ENCODE measurements at regions not wholly inside any gene's neighbourhood (a gene's known extent, or its start where the extent isn't known, plus 50 kb on each side); places are given as distances from the start of the nearest gene placed in this dataset.

DNA sequence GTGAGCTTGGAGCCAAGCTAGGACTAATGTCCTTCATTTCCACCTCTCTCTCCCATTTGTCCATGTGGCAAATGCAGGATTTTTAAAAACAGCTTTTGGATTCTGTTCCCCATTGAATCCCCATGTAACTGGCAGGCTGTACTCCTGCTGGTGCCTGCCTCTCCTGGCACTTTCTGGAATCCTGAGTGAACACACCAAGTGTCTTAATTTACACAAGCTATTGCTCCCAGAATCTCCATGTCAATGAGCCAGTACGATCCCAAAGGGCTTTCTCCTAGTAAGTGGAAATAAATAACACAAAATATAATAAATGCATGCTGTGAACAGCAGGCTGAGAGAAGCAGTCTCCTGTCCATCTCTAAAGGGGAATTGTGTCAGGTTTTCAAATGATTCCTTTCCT lies 88.4 kb upstream of the WWC1 start:
- H3K4me3 Mint-ChIP-seq: no peak overlapping the region
- TF ChIP-seq, protein P1, sequence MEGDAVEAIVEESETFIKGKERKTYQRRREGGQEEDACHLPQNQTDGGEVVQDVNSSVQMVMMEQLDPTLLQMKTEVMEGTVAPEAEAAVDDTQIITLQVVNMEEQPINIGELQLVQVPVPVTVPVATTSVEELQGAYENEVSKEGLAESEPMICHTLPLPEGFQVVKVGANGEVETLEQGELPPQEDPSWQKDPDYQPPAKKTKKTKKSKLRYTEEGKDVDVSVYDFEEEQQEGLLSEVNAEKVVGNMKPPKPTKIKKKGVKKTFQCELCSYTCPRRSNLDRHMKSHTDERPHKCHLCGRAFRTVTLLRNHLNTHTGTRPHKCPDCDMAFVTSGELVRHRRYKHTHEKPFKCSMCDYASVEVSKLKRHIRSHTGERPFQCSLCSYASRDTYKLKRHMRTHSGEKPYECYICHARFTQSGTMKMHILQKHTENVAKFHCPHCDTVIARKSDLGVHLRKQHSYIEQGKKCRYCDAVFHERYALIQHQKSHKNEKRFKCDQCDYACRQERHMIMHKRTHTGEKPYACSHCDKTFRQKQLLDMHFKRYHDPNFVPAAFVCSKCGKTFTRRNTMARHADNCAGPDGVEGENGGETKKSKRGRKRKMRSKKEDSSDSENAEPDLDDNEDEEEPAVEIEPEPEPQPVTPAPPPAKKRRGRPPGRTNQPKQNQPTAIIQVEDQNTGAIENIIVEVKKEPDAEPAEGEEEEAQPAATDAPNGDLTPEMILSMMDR (IDR thresholded peaks at IDR 0.05): no peak
- Histone ChIP-seq H3K27ac (ENCODE audit: low read length) (no peak overlapping the region), H3K27me3 (ENCODE audit: control insufficient read depth, insufficient read depth, low read length) (no peaks in the 10 kb centered on the region), H3K4me3 (ENCODE audit: low read length) (no peak overlapping the region), H3K9me3 (ENCODE audit: control insufficient read depth, insufficient read depth, low read length) (no peaks in the 10 kb centered on the region), H3K36me3 (ENCODE audit: control insufficient read depth, insufficient read depth, low read length) (no peaks in the 10 kb centered on the region), H3K4me1 (ENCODE audit: control insufficient read depth, insufficient read depth, low read length) (no peaks in the 10 kb centered on the region)
- ATAC-seq (no peak), DNase-seq (no peak)
- H3K27me3 Mint-ChIP-seq (ENCODE audit: low read depth in 2 of 2): peaks cover 2 to 5% of the 10 kb centered on the region in 2 donors
- H3K27ac Mint-ChIP-seq: no peak overlapping the region
- H3K36me3 Mint-ChIP-seq: no peaks in the 10 kb centered on the region
- H3K4me1 Mint-ChIP-seq: no peaks in the 10 kb centered on the region
- intact Hi-C loops (cut with micrococcal nuclease): no loop called here
- no peaks in the 10 kb centered on the region for H3K9me3 Mint-ChIP-seq
- no CpG with 5 or more reads among the region's 1 CpG for WGBS (ENCODE audit: insufficient coverage)

DNA sequence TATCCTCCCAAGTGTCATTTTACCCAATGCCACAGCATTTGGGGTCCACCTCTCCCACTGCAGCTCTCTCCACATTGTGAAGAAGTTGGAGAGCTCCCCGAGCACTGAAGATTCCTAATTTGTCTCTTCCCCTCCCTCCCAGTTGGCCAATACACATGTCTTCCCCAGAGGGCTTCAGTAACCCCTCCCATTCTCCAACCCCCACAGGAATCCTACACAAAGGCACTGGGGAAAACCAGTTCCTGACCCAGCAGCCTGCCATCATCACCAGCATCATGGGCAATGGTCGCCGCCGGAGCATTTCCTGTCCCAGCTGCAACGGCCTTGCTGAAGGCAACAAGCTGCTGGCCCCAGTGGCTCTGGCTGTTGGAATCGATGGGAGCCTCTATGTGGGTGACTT lies 87.3 kb upstream of the WWC1 start:
- ATAC-seq: no peak
- Histone ChIP-seq H3K9me3 (ENCODE audit: control insufficient read depth, insufficient read depth, low read length) (no peaks in the 10 kb centered on the region), H3K27ac (ENCODE audit: low read length) (no peak overlapping the region), H3K4me1 (ENCODE audit: control insufficient read depth, insufficient read depth, low read length) (no peaks in the 10 kb centered on the region), H3K27me3 (ENCODE audit: control insufficient read depth, insufficient read depth, low read length) (no peaks in the 10 kb centered on the region), H3K4me3 (ENCODE audit: low read length) (no peak overlapping the region), H3K36me3 (ENCODE audit: control insufficient read depth, insufficient read depth, low read length) (no peaks in the 10 kb centered on the region)
- TF ChIP-seq, protein P1 (IDR thresholded peaks at IDR 0.05): no peak
- WGBS (ENCODE audit: insufficient coverage): 82% methylated on average over 6 of the region's 6 CpGs
- DNase-seq: no peak
- intact Hi-C loops (cut with micrococcal nuclease): no loop called here
- no peak overlapping the region for H3K27ac Mint-ChIP-seq
- H3K4me1 Mint-ChIP-seq: no peaks in the 10 kb centered on the region
- H3K27me3 Mint-ChIP-seq (ENCODE audit: low read depth in 2 of 2): peaks cover 2 to 5% of the 10 kb centered on the region in 2 donors
- no peak overlapping the region for H3K4me3 Mint-ChIP-seq
- no peaks in the 10 kb centered on the region for H3K36me3 Mint-ChIP-seq
- no peaks in the 10 kb centered on the region for H3K9me3 Mint-ChIP-seq

DNA sequence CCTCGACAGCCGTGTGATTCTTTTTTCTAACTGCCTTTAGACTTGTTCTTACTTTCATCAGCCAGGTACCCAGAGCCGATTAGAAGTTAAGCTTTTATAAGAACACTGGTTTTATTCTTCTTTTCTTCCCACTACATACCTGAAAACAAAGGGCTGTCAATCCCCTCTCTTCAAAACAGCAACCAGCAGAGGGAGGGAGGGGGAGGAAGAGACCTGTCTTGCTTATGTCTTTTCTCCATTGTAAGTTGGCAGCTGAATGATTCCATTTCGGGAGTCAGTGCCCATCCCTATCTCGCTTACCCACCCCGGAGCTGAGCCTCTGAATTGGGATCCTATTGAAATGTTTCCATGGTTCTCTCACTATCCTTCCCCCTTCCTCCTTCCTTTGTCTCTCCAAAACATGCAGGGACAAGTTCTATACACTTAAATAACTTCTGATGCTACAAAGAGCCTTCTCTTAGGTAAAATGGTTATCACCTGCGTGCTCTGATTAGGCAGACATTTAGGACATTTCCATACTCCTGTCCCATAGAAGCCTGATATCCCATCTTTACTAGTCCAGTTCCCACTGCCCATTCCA lies 83.9 kb upstream of the WWC1 start:
- Mint-ChIP-seq H3K4me3 (no peak overlapping the region), H3K27me3 (ENCODE audit: low read depth in 2 of 2) (peaks cover 0 to 2% of the 10 kb centered on the region in 2 donors), H3K27ac (no peak overlapping the region), H3K9me3 (no peaks in the 10 kb centered on the region), H3K4me1 (no peaks in the 10 kb centered on the region), H3K36me3 (no peaks in the 10 kb centered on the region)
- intact Hi-C loops (cut with micrococcal nuclease): no loop called here
- Histone ChIP-seq H3K4me1 (ENCODE audit: control insufficient read depth, insufficient read depth, low read length) (no peaks in the 10 kb centered on the region), H3K4me3 (ENCODE audit: low read length) (no peak overlapping the region), H3K9me3 (ENCODE audit: control insufficient read depth, insufficient read depth, low read length) (no peaks in the 10 kb centered on the region), H3K27me3 (ENCODE audit: control insufficient read depth, insufficient read depth, low read length) (no peaks in the 10 kb centered on the region), H3K27ac (ENCODE audit: low read length) (no peak overlapping the region), H3K36me3 (ENCODE audit: control insufficient read depth, insufficient read depth, low read length) (no peaks in the 10 kb centered on the region)
- WGBS (ENCODE audit: insufficient coverage): 94% methylated on average over 7 of the region's 7 CpGs
- TF ChIP-seq, protein P1 (IDR thresholded peaks at IDR 0.05): no peak
- ATAC-seq (no peak), DNase-seq (no peak)

All from natural killer cell (primary cell).